Neural crest cell (in vitro differentiated cells): ENCODE measurements at regions not wholly inside any gene's neighbourhood (a gene's known extent, or its start where the extent isn't known, plus 50 kb on each side); places are given as distances from the start of the nearest gene placed in this dataset.

ENCODE experiments used
- DNase-seq: peaks from one replicate; pipeline ENCODE4 v3.0.0; 2021; ENCODE audit warnings: low read depth, mixed read lengths, low spot score
- H3K27ac Mint-ChIP-seq: one replicate; pipeline ENCODE4 v1.8.0; 2021; ENCODE audit warnings: mild to moderate bottlenecking, mixed read lengths; ENCODE audit not compliant: unreplicated experiment
- H3K27me3 Mint-ChIP-seq: 2 replicates; pipeline ENCODE4 v1.8.0; 2021; ENCODE audit warnings: low read depth, mild to moderate bottlenecking, mixed read lengths
- H3K36me3 Mint-ChIP-seq: 2 replicates; pipeline ENCODE4 v1.8.0; 2021; ENCODE audit warnings: low read depth, mild to moderate bottlenecking, mixed read lengths
- H3K4me1 Mint-ChIP-seq: 2 replicates; pipeline ENCODE4 v1.8.0; 2021; ENCODE audit warnings: mixed read lengths
- H3K4me3 Mint-ChIP-seq: one replicate; pipeline ENCODE4 v1.8.0; 2021; ENCODE audit warnings: mild to moderate bottlenecking, mixed read lengths
- H3K9me3 Mint-ChIP-seq: 2 replicates; pipeline ENCODE4 v1.8.0; 2021; ENCODE audit warnings: mixed read lengths
- TF ChIP-seq, protein P1 (sequence below): fragments of 200-600 bp; sonication (generic); conservative IDR thresholded peaks from 2 replicates; pipeline ENCODE4 v1.5.0; 2021; ENCODE audit warnings: antibody characterized with exemption, mild to moderate bottlenecking

DNA sequence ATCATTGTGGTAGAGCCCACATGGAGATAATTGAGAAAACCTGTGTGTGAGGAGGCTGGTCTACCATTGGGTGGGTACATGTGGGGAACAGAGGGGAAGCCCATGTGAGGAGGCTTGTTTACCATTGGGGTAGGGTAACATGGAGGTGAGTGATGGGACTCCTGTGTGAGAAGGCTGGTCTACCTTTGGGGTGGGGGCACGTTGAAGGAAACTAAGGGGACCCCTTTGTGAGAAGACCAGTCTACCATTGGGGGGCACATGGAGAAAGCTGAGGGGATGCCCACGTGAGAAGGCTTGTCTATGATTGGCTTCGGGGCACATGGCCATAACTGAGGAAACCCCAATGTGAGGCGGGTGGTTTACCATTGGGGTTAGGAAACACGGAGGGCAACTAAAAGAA, 158.5 kb downstream of the FBLN2 start:
- Mint-ChIP-seq H3K36me3 (peaks cover 10% of the 10 kb centered on the region), H3K27ac (no peak overlapping the region), H3K27me3 (peaks cover 26% of the 10 kb centered on the region), H3K4me1 (no peaks in the 10 kb centered on the region), H3K9me3 (peaks cover 76% of the 10 kb centered on the region), H3K4me3 (no peak overlapping the region)
- TF ChIP-seq, protein P1, sequence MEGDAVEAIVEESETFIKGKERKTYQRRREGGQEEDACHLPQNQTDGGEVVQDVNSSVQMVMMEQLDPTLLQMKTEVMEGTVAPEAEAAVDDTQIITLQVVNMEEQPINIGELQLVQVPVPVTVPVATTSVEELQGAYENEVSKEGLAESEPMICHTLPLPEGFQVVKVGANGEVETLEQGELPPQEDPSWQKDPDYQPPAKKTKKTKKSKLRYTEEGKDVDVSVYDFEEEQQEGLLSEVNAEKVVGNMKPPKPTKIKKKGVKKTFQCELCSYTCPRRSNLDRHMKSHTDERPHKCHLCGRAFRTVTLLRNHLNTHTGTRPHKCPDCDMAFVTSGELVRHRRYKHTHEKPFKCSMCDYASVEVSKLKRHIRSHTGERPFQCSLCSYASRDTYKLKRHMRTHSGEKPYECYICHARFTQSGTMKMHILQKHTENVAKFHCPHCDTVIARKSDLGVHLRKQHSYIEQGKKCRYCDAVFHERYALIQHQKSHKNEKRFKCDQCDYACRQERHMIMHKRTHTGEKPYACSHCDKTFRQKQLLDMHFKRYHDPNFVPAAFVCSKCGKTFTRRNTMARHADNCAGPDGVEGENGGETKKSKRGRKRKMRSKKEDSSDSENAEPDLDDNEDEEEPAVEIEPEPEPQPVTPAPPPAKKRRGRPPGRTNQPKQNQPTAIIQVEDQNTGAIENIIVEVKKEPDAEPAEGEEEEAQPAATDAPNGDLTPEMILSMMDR = no peak
- DNase-seq = no peak

DNA sequence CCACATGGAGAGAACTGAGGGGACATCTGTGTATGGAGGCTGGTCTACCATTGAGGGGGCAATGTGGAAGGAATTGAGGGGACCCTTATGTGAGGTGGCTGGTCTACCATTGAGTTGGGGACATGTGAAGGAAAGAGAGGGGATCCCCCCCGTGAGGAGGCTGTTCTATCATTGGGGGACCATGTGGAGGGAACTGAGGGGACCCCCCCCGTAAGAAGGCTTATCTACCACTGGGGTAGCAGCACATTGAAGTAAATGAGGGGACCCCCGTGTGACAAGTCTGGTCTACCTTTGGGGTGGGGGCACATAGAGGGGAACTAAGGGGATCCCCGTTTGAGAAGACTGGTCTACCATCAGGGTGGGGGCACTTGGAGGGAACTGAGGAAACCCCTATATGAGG, 158.0 kb downstream of the FBLN2 start:
- TF ChIP-seq, protein P1 = no peak
- H3K9me3 Mint-ChIP-seq = peaks cover 71% of the 10 kb centered on the region
- DNase-seq = no peak
- H3K27ac Mint-ChIP-seq = no peak overlapping the region
- no peak overlapping the region for H3K4me3 Mint-ChIP-seq
- H3K27me3 Mint-ChIP-seq = peaks cover 26% of the 10 kb centered on the region
- peaks cover 10% of the 10 kb centered on the region for H3K36me3 Mint-ChIP-seq
- no peaks in the 10 kb centered on the region for H3K4me1 Mint-ChIP-seq

DNA sequence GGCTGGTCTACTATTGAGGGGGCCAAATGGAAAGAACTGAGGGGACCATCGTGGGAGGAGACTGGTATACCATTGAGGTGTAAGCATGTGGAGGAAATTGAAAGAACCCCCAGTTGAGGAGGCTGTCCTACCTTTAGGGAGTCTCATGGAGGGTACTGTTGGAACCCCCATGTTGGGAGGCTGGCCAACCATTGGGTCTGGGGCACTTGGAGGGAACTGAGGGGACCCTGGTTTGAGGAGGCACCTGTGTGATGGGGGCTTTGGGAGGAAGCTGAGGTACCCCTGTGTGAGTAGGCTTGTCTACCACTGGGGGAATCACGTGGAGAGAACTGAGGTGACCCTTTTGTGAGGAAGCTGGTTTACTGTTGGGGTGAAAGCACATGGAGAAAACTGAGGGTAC, 157.5 kb downstream of the FBLN2 start:
- H3K4me1 Mint-ChIP-seq = no peaks in the 10 kb centered on the region
- no peak overlapping the region for H3K27ac Mint-ChIP-seq
- no peak overlapping the region for H3K4me3 Mint-ChIP-seq
- peaks cover 66% of the 10 kb centered on the region for H3K9me3 Mint-ChIP-seq
- H3K27me3 Mint-ChIP-seq = peaks cover 26% of the 10 kb centered on the region
- H3K36me3 Mint-ChIP-seq = peaks cover 10% of the 10 kb centered on the region
- TF ChIP-seq, protein P1 = no peak
- DNase-seq = no peak

DNA sequence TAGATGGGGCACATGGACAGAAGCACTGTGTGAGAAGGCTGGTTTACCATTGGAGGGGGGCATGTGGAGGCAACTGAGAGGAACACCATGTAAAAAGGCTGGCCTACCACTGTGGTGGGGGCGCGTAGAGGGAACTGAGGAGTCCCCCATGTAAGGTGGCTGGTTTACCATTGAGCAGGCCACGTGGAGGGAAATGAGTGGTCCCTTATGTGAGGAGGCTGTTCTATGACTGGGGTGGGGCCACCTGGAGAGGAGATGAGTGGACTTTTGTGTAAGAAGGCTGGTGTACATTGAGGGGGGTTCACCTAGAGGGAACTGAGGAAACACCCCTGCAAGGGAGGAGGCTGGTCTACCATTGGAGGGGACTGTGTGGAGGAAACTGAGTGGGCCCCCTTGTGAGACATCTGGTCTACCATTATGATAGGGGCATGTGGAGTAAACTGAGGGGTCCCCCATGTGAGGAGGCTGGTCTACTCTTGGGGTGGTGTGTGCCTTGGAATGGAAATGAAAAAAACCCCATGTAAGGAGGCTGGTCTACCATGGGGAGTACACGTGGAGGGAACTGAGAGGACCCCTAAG, 156.9 kb downstream of the FBLN2 start:
- H3K4me1 Mint-ChIP-seq = no peaks in the 10 kb centered on the region
- peaks cover 60% of the 10 kb centered on the region for H3K9me3 Mint-ChIP-seq
- no peak for DNase-seq
- no peak overlapping the region for H3K4me3 Mint-ChIP-seq
- H3K27ac Mint-ChIP-seq = peak overlapping the region; percentile 36
- peaks cover 10% of the 10 kb centered on the region for H3K36me3 Mint-ChIP-seq
- H3K27me3 Mint-ChIP-seq = peaks cover 26% of the 10 kb centered on the region
- TF ChIP-seq, protein P1 = no peak

DNA sequence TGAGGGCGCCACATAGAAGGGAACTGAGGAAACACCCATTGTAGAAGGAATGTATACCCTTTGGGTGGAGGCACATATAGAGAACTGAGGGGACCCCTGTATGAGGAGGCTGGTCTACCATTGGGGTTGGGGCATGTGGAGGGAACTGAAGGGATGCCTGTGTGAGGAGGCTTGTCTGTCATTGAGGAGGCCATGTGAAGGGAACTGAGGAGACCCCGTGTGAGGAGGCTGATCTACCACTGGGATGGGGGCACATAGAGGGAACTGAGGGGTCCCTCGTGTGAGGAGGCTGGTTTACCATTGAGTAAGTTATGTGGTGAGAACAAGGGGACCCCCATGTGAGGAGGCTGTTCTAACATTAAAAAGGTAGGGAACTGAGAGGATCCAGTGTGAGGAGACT, 156.1 kb downstream of the FBLN2 start:
- Mint-ChIP-seq H3K4me1 (peaks cover 6% of the 10 kb centered on the region), H3K27ac (no peak overlapping the region), H3K4me3 (no peak overlapping the region), H3K27me3 (peaks cover 23% of the 10 kb centered on the region), H3K36me3 (peaks cover 10% of the 10 kb centered on the region), H3K9me3 (peaks cover 52% of the 10 kb centered on the region)
- TF ChIP-seq, protein P1 = no peak
- DNase-seq = no peak
